ENCODE measurements at regions not wholly inside any gene's neighbourhood (a gene's known extent, or its start where the extent isn't known, plus 50 kb on each side); places are given as distances from the start of the nearest gene placed in this dataset.

DNA sequence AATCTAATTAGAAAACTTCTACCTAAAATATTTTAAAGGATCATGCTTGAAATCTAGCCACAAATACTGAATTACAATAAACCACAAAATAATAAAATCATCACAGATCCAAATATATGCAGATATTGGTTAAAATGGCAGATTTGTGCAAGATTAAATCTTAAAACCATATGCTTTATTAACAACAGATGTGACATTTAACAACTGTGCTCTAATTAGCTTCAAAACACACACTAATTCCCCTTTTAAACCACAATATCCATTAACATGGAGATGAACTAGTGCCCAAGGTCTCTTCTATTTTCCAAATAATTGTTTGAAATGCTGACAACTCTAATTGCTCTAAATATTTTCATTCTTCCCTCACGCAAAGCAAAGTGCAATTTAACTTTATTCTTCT lies 1530.3 kb downstream of the SI start:
- Histone ChIP-seq H3K9ac (ENCODE audit: low read length) (no peak overlapping the region), H3K27ac (ENCODE audit: low read length in 2 of 2) (no peak overlapping the region), H4K20me1 (ENCODE audit: control insufficient read depth, insufficient read depth, low read length, poor library complexity, severe bottlenecking) (no peaks in the 10 kb centered on the region), H3K9me3 (ENCODE audit: control extremely low read depth in 1 of 3, control insufficient read depth in 2 of 3, insufficient read depth in 1 of 3, low read length in 2 of 3) (peaks cover 0 to 8% (median 0%) of the 10 kb centered on the region in 3 donors), H3K27me3 (replicated peaks in 1 of 4; ENCODE audit: control extremely low read depth in 1 of 4, control insufficient read depth in 3 of 4, insufficient read depth in 4 of 4, low read length in 3 of 4) (no peaks in the 10 kb centered on the region), H3K4me2 (replicated peaks; ENCODE audit: low read depth, low read length, poor library complexity, severe bottlenecking) (no peak overlapping the region), H3K4me1 (ENCODE audit: control insufficient read depth in 2 of 2, insufficient read depth in 2 of 2, low read length in 2 of 2) (no peaks in the 10 kb centered on the region), H3K79me2 (ENCODE audit: control insufficient read depth, insufficient read depth, low read length) (no peaks in the 10 kb centered on the region), H3K4me3 (ENCODE audit: control extremely low read depth in 1 of 5, extremely low read depth in 1 of 5, insufficient read depth in 1 of 5, low read depth in 2 of 5, low read length in 4 of 5) (no peak overlapping the region), H3K36me3 (replicated peaks in 1 of 2; ENCODE audit: control extremely low read depth in 1 of 2, control insufficient read depth in 1 of 2, extremely low read depth in 1 of 2, insufficient read depth in 2 of 2, low read length in 1 of 2) (no peaks in the 10 kb centered on the region), H2AFZ (ENCODE audit: insufficient read depth, low read depth, low read length, poor library complexity, severe bottlenecking) (no peak overlapping the region)
- ATAC-seq (ENCODE audit: low read depth): no peak
- no peak overlapping the region for H3K27ac Mint-ChIP-seq
- no peaks in the 10 kb centered on the region for H3K27me3 Mint-ChIP-seq
- intact Hi-C loops (cut with micrococcal nuclease): no loop called here
- no CpG with 5 or more reads among the region's 1 CpG for WGBS (ENCODE audit: insufficient coverage)
- peaks cover 2% of the 10 kb centered on the region for H3K9me3 Mint-ChIP-seq (ENCODE audit: insufficient read depth)
- ChIA-PET POLR2A (no interaction called here), CTCF (no interaction called here)
- DNase-seq: no peak
- no peak overlapping the region for H3K4me3 Mint-ChIP-seq
- TF ChIP-seq EZH2 (IDR thresholded peaks at IDR 0.05; ENCODE audit: borderline replicate concordance, insufficient read depth, low read depth, low read length, poor library complexity, severe bottlenecking) (no peak), CTCF (IDR thresholded peaks at IDR 0.05) (no peak)
- H3K4me1 Mint-ChIP-seq: no peaks in the 10 kb centered on the region

DNA sequence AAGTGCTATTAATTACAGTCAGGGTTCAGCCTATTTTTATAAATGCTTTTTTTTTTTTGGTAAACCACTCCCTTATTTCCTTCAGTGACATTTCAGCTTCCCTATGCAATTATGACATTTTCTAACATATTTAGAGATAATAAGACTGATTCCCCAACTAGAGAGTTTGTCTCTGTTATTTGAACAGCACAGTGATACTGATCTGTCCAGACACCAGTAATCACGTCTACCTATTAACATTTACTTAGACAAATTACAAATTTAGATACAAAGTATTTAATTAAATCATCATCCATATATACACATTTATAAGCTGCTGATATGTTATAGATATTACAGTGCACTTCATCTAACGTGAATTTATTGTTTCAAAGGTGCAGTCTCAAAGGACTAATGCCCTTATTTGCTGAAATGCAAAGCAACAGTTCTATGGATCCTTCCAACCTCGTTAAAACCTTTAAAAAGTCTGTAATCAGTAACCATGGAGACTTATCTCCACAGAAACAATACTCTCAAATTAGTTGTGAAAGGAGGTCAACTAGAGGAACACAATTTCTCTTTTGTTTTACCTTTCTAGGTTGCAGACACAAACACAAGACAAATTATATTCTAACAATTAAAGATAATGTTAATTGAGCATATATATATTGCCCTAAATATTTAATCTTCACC lies 1531.1 kb downstream of the SI start:
- no peak for ATAC-seq (ENCODE audit: low read depth)
- no peak for TF ChIP-seq EZH2 (IDR thresholded peaks at IDR 0.05; ENCODE audit: borderline replicate concordance, insufficient read depth, low read depth, low read length, poor library complexity, severe bottlenecking)
- TF ChIP-seq CTCF (IDR thresholded peaks at IDR 0.05): no peak
- DNase-seq: no peak
- H3K9me3 Mint-ChIP-seq (ENCODE audit: insufficient read depth): peaks cover 2% of the 10 kb centered on the region
- Histone ChIP-seq H3K27ac (ENCODE audit: low read length in 2 of 2) (no peak overlapping the region), H3K36me3 (replicated peaks in 1 of 2; ENCODE audit: control extremely low read depth in 1 of 2, control insufficient read depth in 1 of 2, extremely low read depth in 1 of 2, insufficient read depth in 2 of 2, low read length in 1 of 2) (no peaks in the 10 kb centered on the region), H3K9ac (ENCODE audit: low read length) (no peak overlapping the region), H4K20me1 (ENCODE audit: control insufficient read depth, insufficient read depth, low read length, poor library complexity, severe bottlenecking) (no peaks in the 10 kb centered on the region), H3K27me3 (replicated peaks in 1 of 4; ENCODE audit: control extremely low read depth in 1 of 4, control insufficient read depth in 3 of 4, insufficient read depth in 4 of 4, low read length in 3 of 4) (no peaks in the 10 kb centered on the region), H3K4me3 (ENCODE audit: control extremely low read depth in 1 of 5, extremely low read depth in 1 of 5, insufficient read depth in 1 of 5, low read depth in 2 of 5, low read length in 4 of 5) (no peak overlapping the region), H3K9me3 (ENCODE audit: control extremely low read depth in 1 of 3, control insufficient read depth in 2 of 3, insufficient read depth in 1 of 3, low read length in 2 of 3) (peaks cover 0 to 6% (median 0%) of the 10 kb centered on the region in 3 donors), H3K79me2 (ENCODE audit: control insufficient read depth, insufficient read depth, low read length) (no peaks in the 10 kb centered on the region), H3K4me1 (ENCODE audit: control insufficient read depth in 2 of 2, insufficient read depth in 2 of 2, low read length in 2 of 2) (no peaks in the 10 kb centered on the region), H3K4me2 (replicated peaks; ENCODE audit: low read depth, low read length, poor library complexity, severe bottlenecking) (no peak overlapping the region), H2AFZ (ENCODE audit: insufficient read depth, low read depth, low read length, poor library complexity, severe bottlenecking) (no peak overlapping the region)
- H3K4me1 Mint-ChIP-seq: no peaks in the 10 kb centered on the region
- intact Hi-C loops (cut with micrococcal nuclease): no loop called here
- ChIA-PET POLR2A (no interaction called here), CTCF (no interaction called here)
- WGBS (ENCODE audit: insufficient coverage): no CpG with 5 or more reads among the region's 3 CpGs
- no peaks in the 10 kb centered on the region for H3K27me3 Mint-ChIP-seq
- H3K27ac Mint-ChIP-seq: no peak overlapping the region
- no peak overlapping the region for H3K4me3 Mint-ChIP-seq

Measured in B cell (primary cell).